HG03135 (cell line): ENCODE measurements at regions not wholly inside any gene's neighbourhood (a gene's known extent, or its start where the extent isn't known, plus 50 kb on each side); places are given as distances from the start of the nearest gene placed in this dataset.

Source experiments
- ATAC-seq: cut with Tn5 transposase; IDR thresholded peaks from one replicate; pipeline ENCODE4 v1.9.1; 2021; ENCODE audit warnings: mild to moderate bottlenecking, moderate library complexity; ENCODE audit not compliant: unreplicated experiment

- ATAC-seq: no peak
Observed at GRCh38 chr2:221641181-221641871, 69.2 kb upstream of the EPHA4 start.

GRCh38 chr2:221640686-221641085 is 68.6 kb upstream of the EPHA4 start:
- no peak for ATAC-seq

GRCh38 chr2:221637851-221638250 is 65.7 kb upstream of the EPHA4 start:
- no peak for ATAC-seq

- no peak for ATAC-seq
Observed at GRCh38 chr2:221635949-221636348, 63.8 kb upstream of the EPHA4 start.

- ATAC-seq: no peak
Observed at GRCh38 chr2:221629468-221629867, 57.4 kb upstream of the EPHA4 start.

GRCh38 chr2:221624475-221624874 is 52.4 kb upstream of the EPHA4 start:
- no peak for ATAC-seq
